AG10803 (cell line): ENCODE measurements at regions not wholly inside any gene's neighbourhood (a gene's known extent, or its start where the extent isn't known, plus 50 kb on each side); places are given as distances from the start of the nearest gene placed in this dataset.

Source experiments
- DNase-seq: peaks from one replicate; pipeline ENCODE4 v3.0.0; 2010; ENCODE audit warnings: low read depth
- H3K4me3 ChIP-seq: 2 replicates; pipeline ENCODE4 v1.5.1; 2011; ENCODE audit warnings: mild to moderate bottlenecking, low read length, control low read depth
- CTCF ChIP-seq: conservative IDR thresholded peaks from 2 replicates; pipeline ENCODE4 v1.5.1; 2011; ENCODE audit warnings: mild to moderate bottlenecking, low read length, control low read depth, inconsistent platforms

GRCh38 chr7:51645702-51646298 lies 329.2 kb upstream of the COBL start:
- TF ChIP-seq CTCF = no peak
- H3K4me3 ChIP-seq = no peak overlapping the region
- DNase-seq = no peak

- H3K4me3 ChIP-seq = no peak overlapping the region
- TF ChIP-seq CTCF = no peak
- no peak for DNase-seq
These were observed 328.6 kb upstream of the COBL start for GRCh38 chr7:51645255-51645654.

GRCh38 chr7:51644216-51644615 lies 327.6 kb upstream of the COBL start:
- DNase-seq = no peak
- no peak for TF ChIP-seq CTCF
- H3K4me3 ChIP-seq = no peak overlapping the region

GRCh38 chr7:51640841-51641240 lies 324.2 kb upstream of the COBL start:
- no peak for TF ChIP-seq CTCF
- DNase-seq = no peak

GRCh38 chr7:51639661-51640334 lies 323.2 kb upstream of the COBL start:
- TF ChIP-seq CTCF = no peak

More at GRCh38 chr7:51640841-51641240, 324.2 kb upstream of the COBL start:
- H3K4me3 ChIP-seq = no peak overlapping the region

GRCh38 chr7:51636503-51636902 lies 319.9 kb upstream of the COBL start:
- DNase-seq = no peak
- no peak overlapping the region for H3K4me3 ChIP-seq
- TF ChIP-seq CTCF = no peak

More at GRCh38 chr7:51639661-51640334, 323.2 kb upstream of the COBL start:
- no peak for DNase-seq
- H3K4me3 ChIP-seq = no peak overlapping the region

GRCh38 chr7:51635775-51636174 lies 319.2 kb upstream of the COBL start:
- no peak overlapping the region for H3K4me3 ChIP-seq
- no peak for TF ChIP-seq CTCF

More at GRCh38 chr7:51635775-51636174, 319.2 kb upstream of the COBL start:
- DNase-seq = no peak
